T-helper 1 cell (primary cell): ENCODE measurements at regions not wholly inside any gene's neighbourhood (a gene's known extent, or its start where the extent isn't known, plus 50 kb on each side); places are given as distances from the start of the nearest gene placed in this dataset.

Experiments
- DNase-seq, 5 donors: peaks; one replicate each; pipeline ENCODE4 v3.0.0-alpha.2; 2012 to 2020

DNA sequence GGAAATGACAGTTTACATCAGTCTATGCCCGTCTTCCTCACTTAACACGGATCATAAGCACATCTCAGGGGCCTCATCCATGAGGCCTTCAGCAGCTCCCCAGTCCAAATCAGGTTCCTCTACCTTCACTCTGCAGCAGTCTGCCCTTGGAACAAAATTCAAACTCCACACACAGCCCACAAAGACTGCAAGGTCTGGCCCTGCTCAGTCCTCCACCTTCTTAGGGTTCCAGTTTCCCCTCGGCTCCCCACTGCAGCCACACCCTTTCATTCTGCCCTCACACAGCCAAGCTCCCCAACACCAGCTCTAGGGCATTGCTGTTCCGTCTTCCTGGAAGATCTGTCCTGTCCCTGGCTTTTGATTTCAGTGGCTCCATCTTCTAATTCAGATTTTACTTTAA lies 95.2 kb upstream of the IQSEC1 start:
- no peak for DNase-seq

DNA sequence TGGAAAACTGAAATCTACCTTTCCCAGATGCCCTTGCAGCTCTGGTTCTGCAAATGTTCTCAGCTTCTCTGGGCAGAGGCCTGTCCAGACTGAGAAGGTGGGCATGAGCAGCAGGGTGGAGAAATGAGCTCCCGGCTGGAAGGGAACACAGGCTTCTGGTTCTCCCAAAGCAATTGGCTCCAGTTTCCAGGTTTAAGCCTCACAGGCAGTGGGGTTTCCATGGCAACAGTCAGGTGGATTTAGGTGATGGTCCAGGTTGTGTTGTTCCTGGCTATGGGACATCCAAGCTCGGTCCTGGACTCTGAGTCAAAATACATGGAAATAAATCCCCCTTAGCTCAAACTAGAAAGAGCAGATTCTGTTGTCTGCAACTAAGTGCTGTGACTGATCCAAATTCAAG lies 94.6 kb upstream of the IQSEC1 start:
- no peak for DNase-seq

DNA sequence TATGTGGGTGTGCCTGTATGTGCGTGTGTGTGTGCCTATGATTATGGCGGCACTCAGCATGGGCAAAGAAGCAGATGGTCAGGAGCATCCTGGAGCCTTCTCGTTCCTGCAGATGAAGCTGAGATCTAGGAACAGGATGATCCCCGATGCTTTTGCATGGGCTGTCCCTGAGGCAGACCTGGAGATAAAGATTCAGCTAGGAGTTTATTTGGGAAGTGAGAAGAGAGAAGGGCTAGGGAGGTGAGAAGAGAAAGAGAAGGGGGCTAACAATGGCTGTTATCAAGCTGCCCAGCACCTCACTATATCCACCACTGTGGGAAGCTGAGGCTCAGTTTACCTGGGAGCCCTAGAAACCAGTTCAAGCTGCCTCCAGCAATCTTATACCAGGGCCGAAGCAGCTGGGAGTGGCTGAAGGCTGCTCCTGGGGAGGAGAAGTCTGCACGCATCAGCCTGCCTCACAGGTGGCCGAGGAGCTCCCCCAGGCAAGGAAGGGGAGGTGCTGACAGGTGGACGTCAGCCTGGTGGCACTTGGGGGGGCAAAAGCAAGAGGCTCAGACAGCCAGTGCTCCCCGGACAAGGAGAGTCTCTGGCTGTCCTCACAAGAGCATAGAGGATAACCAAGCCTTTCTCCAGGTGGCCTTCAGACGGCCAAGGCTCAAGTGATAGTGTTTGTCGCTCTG lies 94.0 kb upstream of the IQSEC1 start:
- no peak for DNase-seq

DNA sequence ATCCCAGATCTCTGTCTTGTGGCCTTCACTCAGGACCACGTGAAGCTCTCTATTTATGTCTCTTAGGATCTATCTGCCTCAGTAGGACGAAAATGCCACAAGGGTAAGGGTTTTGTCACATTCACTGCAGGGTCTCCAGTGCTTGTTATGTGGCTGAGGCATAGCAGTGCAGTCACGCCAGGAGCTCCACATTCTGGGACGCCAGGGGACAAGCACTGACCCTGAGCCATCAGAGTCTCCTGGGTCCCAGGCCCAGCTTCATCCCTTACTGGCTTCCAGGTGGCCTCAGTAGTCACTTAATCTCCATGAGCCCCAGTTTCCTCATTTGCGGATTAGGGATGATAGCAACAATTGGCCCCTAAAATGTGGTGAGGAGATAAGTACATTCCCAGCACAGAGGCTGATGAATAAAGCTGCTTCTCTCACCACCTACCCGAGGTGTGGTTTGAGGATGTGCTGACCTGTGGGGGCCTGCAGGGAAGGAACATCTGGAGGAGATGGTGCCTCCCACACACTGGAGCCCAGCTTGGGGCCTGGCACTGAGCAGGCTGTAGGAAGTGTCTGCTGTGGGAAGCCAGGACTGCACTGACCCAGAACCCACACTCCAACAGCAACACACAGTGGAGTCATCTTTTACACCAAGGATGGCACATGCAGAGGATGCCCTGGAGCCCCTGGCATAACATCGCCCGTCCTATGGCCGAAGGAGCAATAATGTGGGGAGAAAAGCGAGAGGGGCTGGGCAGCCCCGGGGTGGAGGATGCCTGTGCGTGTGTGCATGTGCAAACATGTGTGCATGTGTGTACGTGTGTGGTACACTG lies 93.2 kb upstream of the IQSEC1 start:
- no peak for DNase-seq

DNA sequence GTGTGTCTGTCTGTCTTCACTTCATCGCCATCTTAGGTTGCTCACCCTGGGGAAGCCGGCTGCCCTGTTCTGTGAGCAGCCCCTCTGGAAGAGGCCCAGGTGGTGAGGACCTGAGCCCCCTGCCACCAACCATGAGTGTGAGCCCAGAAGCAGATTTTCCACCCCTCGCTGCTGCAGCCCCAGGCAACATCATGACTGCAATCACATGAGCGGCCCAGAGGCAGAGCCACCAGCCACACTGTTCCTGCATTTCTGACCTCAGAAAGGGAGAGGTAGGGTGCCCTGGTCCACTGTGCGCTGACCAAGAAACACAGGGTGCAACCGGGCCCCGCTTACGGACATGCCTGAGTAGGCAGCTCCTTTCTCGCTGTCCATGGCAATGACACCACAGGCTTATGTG lies 92.3 kb upstream of the IQSEC1 start:
- no peak for DNase-seq

DNA sequence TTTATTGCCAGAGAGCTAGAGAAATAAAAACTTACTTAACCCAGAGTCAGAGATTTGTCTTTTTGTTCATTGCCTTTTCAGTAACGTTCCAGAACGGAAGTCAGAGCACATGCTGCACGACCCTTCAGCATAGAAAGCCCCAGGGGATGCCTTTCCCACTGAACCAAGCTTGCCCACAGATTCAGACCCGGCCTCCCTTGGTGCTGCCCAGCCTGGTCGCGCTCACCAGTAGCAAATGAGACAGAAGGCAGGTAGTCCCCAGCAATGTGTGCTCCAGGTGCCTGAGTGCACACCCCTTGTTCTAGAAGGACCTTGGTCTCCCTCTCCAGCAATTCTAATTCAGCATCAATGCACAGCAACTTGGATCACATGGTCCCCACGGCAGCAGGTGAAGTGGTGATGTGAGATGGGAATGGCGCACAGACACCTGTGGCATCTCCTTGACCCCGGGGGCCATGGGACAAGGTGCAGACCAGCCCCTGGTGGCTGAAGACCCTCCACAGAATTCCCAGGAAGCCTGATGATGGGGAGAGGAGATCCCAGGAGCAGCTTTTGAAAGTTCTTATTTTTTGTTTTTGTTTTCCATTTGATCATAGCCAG lies 91.8 kb upstream of the IQSEC1 start:
- no peak for DNase-seq

DNA sequence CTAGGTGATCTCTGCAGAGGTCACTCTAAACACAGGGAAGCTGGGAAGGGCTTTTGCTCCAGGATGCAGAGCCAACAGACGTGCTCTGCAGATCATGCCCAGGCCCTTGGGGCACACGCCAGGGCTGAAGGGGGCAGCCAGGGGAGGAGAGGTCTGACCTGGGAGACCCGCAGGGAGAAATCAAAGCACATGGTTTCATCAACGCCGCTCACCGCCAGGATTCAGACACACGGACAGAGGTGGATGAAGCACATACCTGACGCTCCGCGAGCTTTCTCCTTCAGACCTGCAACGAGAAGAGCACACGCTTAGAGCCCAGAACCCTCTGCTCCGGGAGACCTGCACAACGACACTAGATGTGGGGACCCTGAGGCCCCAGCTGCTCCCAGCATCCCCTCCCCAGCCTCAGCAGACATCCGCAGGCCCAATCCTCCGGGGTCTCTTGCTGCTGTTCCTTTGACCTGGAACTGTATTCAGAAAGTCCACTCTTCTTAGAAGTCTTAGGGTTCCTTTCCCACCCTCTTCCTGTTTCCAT lies 90.7 kb upstream of the IQSEC1 start:
- DNase-seq, result no peak

DNA sequence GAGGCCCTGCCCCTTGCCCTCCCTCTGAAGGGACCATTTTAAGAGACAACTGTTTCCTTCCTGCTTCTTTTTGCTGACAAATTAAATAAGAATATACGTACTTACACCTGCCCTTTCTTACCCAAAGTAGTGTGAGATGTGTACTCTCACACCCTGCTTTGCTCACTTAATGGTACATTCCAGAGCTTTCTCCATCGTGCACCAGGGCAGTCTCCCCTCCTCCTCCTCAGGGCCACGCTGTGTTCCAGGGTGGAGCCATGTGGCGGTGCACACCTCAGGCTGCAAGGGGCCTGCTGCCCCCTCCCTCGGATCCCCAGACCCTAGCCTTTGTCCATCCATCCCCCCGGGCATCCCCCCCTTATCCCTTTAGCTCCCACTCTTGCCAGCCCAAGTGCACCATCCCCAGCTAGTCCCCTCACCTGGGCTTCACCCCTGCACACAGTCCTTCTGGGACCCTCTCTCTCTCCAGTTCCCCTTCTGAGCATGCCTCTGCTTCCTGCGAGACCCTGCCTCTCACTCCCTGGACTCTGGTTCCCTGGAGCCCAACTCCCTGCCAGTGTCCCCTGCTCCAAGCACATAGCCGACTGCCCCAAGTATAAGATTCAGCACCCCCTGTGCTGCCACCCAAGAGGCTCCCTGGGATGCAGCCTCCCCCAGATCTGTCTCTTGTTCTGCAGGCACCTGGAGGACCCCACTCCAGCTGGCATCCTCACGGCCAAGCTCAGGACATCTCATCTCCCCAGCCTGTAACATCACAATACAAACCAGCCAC lies 89.5 kb upstream of the IQSEC1 start:
- no peak for DNase-seq

DNA sequence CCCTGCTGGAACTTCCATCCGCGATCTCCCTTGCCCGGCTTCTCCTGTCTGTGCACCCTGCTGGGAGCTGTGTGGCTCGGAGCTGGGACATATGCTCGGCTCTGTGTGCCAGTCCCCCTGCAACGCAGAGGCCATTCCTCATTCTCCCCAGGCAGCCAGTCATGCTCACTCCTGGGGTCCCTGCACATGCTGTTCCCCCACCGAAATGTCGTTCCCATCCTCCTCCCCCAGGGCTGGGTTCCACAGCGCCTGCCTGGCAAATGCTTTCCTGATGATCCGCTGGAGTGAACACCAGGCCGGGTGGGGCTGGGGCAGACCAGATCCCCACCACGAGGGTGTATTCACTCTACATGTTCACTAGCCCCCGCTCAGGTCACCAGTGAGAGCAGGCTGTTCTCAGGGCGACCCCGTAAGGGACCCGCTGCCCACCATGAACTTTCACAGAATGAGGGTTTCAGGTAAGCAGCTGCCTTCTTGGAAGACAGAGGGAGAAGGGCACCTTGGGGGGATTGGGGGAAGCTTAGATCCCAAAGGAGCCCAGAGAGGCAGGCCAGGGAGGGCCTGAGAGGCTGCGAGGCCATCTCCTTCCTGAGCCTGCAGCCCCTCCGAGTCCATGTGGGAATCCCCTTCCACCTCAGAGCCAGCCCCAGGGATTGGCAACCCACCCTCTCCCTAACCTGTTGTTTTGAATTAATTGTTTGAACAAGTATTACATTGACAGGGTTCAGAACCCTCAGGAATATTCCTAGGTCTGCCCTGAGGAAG lies 88.7 kb upstream of the IQSEC1 start:
- no peak for DNase-seq

DNA sequence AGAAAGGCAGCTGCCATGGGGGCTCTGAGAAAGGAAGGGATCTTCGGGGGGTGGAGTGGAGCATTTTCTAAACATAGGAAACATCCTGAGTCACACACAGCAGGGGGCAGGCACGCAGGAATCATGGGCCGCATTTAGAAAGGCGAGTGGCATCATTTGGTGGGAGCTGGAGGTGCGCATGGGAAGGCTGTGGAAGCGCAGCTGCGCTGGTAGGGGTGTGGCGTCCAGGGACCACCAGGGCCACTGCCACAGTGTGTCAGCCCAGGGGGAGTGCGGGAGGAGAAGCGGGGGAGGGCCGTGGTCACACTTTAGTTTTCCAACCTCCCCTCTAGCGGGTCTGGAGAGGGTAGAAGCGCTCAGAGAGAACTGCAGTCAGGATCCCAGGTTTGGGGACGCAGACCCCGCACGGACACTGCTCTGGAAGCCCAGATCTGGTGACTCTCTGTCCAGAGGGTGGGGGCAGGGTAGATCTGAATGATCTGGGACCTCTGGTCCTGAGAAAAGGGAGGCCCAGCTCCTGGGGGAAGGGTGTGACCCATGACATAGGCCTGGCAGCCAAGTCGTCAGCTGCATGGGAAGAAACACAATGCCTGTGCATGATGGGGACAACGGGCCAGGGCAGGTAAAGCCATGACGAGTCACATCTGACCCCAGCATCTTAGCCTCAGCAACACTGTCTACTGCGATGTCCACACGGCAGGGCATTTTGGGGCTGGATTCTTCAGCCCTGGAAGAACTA lies 88.0 kb upstream of the IQSEC1 start:
- DNase-seq, result no peak

DNA sequence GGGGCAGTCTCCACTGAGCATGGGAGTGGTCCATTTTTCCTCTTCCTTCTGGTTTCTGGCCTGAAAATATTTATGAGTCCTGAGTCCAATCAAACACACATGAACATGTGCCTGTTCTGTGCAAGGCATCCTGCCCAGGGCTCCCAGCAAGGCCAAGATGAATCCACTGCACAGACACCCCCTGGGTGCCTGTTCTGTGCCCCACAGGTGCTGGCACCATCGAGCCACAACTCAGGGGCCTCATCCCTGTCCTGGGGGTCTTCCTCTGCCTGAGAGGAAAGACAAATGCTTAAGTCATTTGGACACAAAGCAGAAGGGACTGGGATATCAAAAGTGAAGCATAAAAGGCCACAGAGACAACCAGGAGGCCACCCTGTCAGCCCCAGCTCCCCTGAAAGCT lies 87.4 kb upstream of the IQSEC1 start:
- no peak for DNase-seq

DNA sequence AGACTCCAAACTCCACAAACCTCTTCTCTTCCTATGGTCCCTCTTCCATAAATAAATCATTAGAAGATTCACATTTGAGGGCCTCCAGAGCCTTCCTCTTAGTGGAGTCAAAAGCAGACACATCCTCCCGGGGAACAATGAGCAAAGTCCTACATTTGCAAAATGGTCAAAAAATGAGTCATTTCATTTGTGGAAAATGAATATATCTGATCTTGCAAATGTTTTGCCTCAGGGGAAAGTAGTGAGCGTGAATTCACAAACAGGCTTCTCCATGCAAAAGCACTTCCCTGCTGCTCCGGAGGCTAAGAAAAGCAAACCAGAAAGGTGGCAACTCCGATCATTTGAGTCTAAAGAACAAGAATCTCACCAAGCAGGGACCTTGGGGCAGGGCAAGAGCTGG lies 86.7 kb upstream of the IQSEC1 start:
- DNase-seq, result no peak

DNA sequence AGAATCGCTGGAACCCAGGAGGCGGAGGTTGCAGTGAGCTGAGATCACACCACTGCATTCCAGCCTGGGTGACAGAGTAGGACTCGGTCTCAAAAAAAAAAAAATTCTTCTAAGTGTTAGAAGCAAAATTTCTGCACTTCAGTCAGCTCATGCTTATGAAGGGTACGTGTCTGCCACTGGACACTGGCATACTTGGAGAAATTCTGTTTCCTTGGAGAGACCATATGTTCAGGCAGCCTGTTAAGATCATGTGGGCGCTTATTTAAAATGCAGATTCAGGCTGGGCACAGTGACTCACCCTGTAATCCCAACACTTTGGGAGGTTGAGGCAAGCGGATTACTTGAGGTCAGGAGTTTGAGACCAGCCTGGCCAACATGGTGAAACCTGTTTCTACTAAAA lies 85.6 kb upstream of the IQSEC1 start:
- no peak for DNase-seq

DNA sequence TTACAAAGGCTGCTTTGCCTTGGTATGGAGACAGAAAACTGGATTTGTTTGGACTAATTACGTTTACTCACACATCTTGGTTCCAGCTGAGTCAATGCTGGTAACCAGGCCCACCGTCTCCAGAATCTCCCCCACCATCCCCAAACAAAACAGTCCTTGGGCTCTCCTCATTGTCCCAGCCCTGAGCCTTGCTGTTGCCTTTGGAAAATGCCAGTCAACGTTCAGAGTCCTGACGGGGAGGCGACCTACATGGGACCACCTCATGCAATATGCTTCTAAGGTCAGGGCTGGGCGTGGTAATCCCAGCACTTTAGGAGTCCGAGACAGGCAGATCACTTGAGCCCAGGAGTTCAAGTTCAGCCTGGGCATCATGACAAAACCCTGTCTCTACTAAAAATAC lies 85.2 kb upstream of the IQSEC1 start:
- no peak for DNase-seq

DNA sequence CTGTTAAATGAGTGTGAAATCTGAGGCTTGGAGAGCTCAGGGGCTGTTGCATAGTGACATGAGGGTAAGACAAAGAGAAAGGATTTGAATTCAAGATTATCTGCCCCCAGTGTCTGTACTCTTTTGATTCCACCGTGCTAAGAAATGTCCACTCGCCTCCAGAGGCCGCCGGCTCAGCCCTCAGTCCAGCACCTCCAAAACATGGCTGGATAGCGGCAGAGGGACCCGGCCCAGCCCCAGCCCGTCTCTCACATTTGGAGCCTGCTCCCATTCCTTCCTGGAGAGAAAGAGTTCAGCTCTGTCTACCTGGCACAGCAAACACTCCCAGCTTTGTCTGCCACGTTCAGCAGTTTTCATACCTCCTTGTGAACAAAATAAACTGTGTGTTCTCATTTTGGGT lies 84.8 kb upstream of the IQSEC1 start:
- DNase-seq, result no peak

DNA sequence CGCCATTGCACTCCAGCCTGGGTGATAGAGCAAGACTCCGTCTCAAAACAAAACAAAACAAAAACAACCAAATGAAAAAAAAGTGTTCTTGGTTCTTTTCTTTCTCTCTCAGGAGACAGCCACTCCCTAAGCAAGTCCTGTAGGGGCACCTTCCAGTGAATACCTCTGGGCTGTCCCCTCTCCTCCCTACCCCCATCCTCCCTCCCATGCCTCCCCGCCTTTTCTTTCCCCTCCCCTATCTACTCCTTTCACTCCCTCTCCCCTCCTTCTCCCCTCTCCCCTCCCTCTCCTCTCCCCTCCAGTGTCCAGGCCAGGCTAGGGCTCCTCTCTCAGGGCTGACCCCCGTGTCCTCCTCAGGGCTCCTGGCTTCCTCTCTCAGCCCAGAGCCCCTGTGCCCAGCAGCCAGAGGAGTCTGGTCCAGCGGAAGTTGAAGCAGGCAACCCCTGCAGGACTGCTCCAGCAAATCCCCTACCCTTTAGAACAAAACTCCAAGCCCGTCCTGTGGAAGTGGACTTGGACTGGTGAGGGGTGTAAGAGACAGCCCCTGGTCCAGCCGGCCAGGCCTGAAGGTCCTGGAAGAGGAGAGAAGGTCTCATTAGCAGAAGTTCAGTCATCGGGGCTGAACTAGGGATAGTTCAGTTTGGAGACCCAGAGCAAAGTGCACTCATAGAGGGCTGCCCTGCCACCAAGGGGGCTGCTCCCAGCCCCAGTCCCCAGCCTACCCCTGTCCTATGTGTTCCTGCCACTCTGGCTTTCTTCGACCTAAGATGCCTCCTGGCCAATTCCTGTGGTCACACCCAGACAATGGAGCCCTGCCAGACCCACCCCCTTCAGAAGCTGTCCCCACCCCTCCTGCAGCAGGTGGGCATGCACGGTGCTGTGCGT lies 79.8 kb upstream of the IQSEC1 start:
- no peak for DNase-seq

DNA sequence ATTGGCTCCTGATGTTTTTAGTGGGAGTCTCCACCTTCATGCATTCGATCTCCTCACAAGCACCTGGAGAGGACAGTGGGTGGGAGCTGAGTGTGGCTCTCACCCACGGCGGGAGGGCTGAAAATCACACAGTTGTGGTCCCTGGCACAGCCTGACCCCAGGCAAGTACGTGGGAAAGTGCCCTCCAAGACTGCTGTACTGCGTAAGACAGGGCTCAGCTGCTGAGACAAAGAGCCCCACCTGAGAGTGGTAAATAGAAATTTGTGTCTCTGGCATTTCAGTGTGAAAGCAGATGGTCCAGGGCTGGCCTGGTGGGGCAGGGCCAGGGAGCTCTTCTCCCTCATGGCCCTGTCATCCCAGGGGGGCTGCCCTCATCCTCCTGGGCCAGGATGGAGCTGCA lies 77.4 kb upstream of the IQSEC1 start:
- DNase-seq, result no peak

DNA sequence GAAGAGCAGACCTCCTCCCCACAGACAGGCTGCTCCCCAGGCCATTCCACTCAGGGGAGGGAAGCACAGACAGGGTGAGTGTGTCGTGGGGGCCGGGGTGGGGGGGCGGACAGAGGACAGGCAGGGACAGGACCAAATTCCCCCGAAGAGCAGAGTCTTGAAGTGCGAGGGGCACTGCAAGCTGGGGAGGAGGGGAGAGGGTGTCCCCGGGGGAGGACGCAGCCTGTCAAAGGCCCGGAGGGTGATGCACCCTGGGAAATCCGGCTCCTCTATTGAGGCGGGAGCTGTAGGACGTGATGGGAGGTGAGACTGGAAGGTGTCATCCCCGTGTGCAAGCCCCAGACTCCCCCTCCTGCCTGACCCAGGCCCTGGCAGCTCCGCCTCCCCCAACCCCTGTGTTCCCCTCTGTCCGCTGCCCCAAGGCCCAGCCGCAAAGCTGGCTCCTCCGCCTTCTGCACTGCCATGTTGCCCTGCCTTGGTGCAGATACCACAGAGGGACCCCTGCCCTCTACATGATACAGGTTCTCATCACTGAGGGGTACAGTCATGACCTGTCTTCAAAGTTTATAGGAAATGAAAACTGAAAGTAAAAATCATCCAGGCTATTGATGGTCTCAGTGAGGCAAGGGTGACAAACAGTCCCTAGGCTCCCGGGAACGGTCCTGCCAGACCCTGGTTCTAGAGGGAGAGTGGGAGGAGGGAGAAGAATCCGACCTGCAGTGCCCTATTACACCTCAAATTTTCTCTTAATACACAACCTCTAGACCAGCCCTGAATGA lies 76.3 kb upstream of the IQSEC1 start:
- no peak for DNase-seq

DNA sequence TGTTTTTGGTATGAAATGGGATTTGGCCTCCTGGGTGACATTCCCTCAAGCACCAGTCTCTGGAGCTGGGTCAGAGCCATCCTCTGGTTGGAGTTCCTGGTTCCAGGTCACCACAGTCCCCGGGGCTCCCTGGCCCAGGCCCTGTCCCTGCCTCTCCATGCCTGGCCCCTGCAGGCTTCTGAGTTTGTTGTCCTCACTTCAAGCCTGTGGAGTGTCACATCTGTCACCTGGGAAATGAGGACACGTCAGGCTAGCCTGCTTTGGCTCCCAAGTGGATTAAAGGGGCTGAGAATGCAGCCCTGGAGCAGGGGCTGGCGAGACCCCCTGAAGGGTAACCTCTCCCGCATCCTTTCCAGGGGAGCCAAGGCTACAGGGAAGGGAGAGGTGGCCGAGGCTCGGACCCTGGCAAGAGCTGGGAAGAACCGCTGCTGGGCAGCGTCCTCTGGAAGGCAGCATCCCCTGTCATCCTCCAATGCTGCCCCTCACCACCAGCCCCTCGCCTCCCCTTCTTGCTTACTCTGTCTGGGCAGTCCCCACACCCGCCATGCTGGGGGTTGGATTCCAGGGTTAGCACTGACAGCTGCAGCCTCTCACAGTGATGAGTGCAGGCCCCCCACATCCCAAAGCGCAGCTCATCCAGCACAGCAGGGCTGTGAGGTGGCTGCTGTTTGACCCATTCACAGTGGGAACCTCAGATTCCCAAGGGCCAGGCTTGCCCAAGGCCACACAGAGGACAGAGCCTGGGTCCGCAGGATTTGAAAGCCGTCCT lies 75.5 kb upstream of the IQSEC1 start:
- no peak for DNase-seq
